HCT116 (cell line): ENCODE measurements at regions not wholly inside any gene's neighbourhood (a gene's known extent, or its start where the extent isn't known, plus 50 kb on each side); places are given as distances from the start of the nearest gene placed in this dataset.

Experiments
- ATAC-seq: fragments of 200-7000 bp; cut with Tn5 transposase; 2 replicates; pipeline ENCODE4 v1.9.1; 2020; ENCODE audit warnings: mild to moderate bottlenecking, moderate library complexity
- BruUV-seq: library from RNA; stranded (reverse); fragments of 400-500 nt; replicated peaks from 2 replicates; lab custom pipeline; 2021; lab: Mats Ljungman, UMichigan
- CTCF ChIA-PET: fragments of 300-600 bp; sonication (Branson Sonifier 250); formaldehyde crosslinking; loops from one replicate; lab custom pipeline; 2021; ENCODE audit warnings: antibody characterized with exemption; lab: Charles Lee
- POLR2A ChIA-PET: fragments of 300-600, 350-600 bp; sonication (Branson Sonifier 250); formaldehyde crosslinking; loops from one replicate; lab custom pipeline; 2021; ENCODE audit warnings: antibody characterized with exemption; lab: Charles Lee
- RAD21 ChIA-PET, 2 experiments: fragments of 300-600 bp; sonication (Branson Sonifier 250); formaldehyde crosslinking; loops; one replicate each; lab custom pipeline; 2023; ENCODE audit warnings: low total read pairs in 2 of 2; ENCODE audit not compliant: uncharacterized antibody in 2 of 2, unreplicated experiment in 2 of 2, low non-redundant PET in 1 of 2; lab: Charles Lee
- DNase-seq: peaks from one replicate; pipeline ENCODE4 v3.0.0-alpha.2; 2010; ENCODE audit warnings: low read depth, low spot score
- H2AFZ ChIP-seq: fragments of 200-600 bp; shearing (Covaris generic), sonication (generic); 2 replicates; pipeline ENCODE4 v1.6.1; 2017; ENCODE audit warnings: low read depth, mixed run types, mixed read lengths, antibody characterized with exemption, low read length; ENCODE audit not compliant: poor library complexity, severe bottlenecking
- H3K27ac ChIP-seq: 2 replicates; pipeline ENCODE4 v1.5.1; 2012; ENCODE audit warnings: low read depth, low read length
- H3K27me3 ChIP-seq: fragments of 200-600 bp; sonication (generic); 2 replicates; pipeline ENCODE4 v1.6.1; 2016; ENCODE audit warnings: mixed run types, low read length, mixed read lengths; ENCODE audit not compliant: insufficient read depth
- H3K36me3 ChIP-seq, 2 experiments: fragments of 200-500 bp in 1 of 2; fragments of 200-600 bp in 1 of 2; sonication (Bioruptor generic) in 1 of 2; sonication (generic) in 1 of 2; 2 replicates each; pipeline versions ENCODE4 v1.5.1 to v1.6.1; 2014 to 2016; ENCODE audit warnings: low read length in 2 of 2, inconsistent platforms in 1 of 2, mixed read lengths in 1 of 2, mixed run types in 1 of 2; ENCODE audit not compliant: insufficient read depth in 2 of 2, control insufficient read depth in 1 of 2
- H3K4me1 ChIP-seq, 2 experiments: fragments of 200-600 bp in 1 of 2; sonication (generic) in 1 of 2; 2 replicates each; pipeline versions ENCODE4 v1.5.1 to v1.6.1; 2012 to 2017; ENCODE audit warnings: low read length in 2 of 2, inconsistent platforms in 1 of 2, mild to moderate bottlenecking in 1 of 2, mixed read lengths in 1 of 2, mixed run types in 1 of 2, moderate library complexity in 1 of 2; ENCODE audit not compliant: insufficient read depth in 2 of 2, control insufficient read depth in 1 of 2
- H3K4me2 ChIP-seq: fragments of 200-600 bp; sonication (generic); 2 replicates; pipeline ENCODE4 v1.6.1; 2017; ENCODE audit warnings: mixed run types, low read length, mixed read lengths
- H3K4me3 ChIP-seq, 2 experiments: fragments of 200-600 bp in 1 of 2; sonication (generic) in 1 of 2; replicated peaks in 1 of 2; 2 replicates each; pipeline ENCODE4 v1.5.1; 2011 to 2016; ENCODE audit warnings: low read length in 2 of 2, control low read depth in 1 of 2, low read depth in 1 of 2, mild to moderate bottlenecking in 1 of 2, mixed read lengths in 1 of 2, mixed run types in 1 of 2
- H3K79me2 ChIP-seq: fragments of 200-600 bp; sonication (generic); 2 replicates; pipeline ENCODE4 v1.6.1; 2017; ENCODE audit warnings: mild to moderate bottlenecking, mixed run types, low read length, moderate library complexity, mixed read lengths; ENCODE audit not compliant: insufficient read depth
- H3K9ac ChIP-seq: fragments of 200-600 bp; sonication (generic); 2 replicates; pipeline ENCODE4 v1.6.1; 2016; ENCODE audit warnings: low read length, mixed read lengths
- H3K9me2 ChIP-seq: fragments of 200-600 bp; sonication (generic), shearing (Covaris generic); 2 replicates; pipeline ENCODE4 v1.6.1; 2017; ENCODE audit warnings: mixed run types, mild to moderate bottlenecking, moderate library complexity; ENCODE audit not compliant: insufficient read depth
- H3K9me3 ChIP-seq, 2 experiments: fragments of 200-500 bp in 1 of 2; fragments of 200-600 bp in 1 of 2; sonication (Bioruptor generic) in 1 of 2; sonication (generic) in 1 of 2; 2 replicates each; pipeline ENCODE4 v1.6.1; 2014 to 2017; ENCODE audit warnings: low read length in 2 of 2, mixed read lengths in 2 of 2, inconsistent platforms in 1 of 2, low read depth in 1 of 2, mild to moderate bottlenecking in 1 of 2, mixed run types in 1 of 2, moderate library complexity in 1 of 2; ENCODE audit not compliant: control insufficient read depth in 1 of 2, insufficient read depth in 1 of 2
- H4K20me1 ChIP-seq: fragments of 200-600 bp; sonication (generic), shearing (Covaris generic); 2 replicates; pipeline ENCODE4 v1.6.1; 2017; ENCODE audit warnings: mixed run types, mild to moderate bottlenecking, moderate library complexity; ENCODE audit not compliant: insufficient read depth
- CBX3 ChIP-seq: IDR thresholded peaks from 2 replicates; pipeline ENCODE4 v1.6.1; 2012; ENCODE audit warnings: low read depth
- ELF1 ChIP-seq: IDR thresholded peaks from 2 replicates; pipeline ENCODE4 v1.6.1; 2012; ENCODE audit warnings: low read depth, borderline replicate concordance
- EZH2 ChIP-seq: fragments of 200-600 bp; sonication (generic); IDR thresholded peaks from 2 replicates; pipeline ENCODE4 v1.6.1; 2017; ENCODE audit warnings: antibody characterized with exemption, mixed run types
- JUND ChIP-seq: IDR thresholded peaks from 2 replicates; pipeline ENCODE4 v1.6.1; 2012
- MAX ChIP-seq: IDR thresholded peaks from 2 replicates; pipeline ENCODE4 v1.6.1; 2012
- REST ChIP-seq: IDR thresholded peaks from 2 replicates; pipeline ENCODE4 v1.6.1; 2012; ENCODE audit warnings: low read depth
- SIN3A ChIP-seq: IDR thresholded peaks from 2 replicates; pipeline ENCODE4 v1.6.1; 2012; ENCODE audit warnings: low read depth
- SP1 ChIP-seq: IDR thresholded peaks from 2 replicates; pipeline ENCODE4 v1.6.1; 2012; ENCODE audit warnings: low read depth
- TCF7L2 ChIP-seq: IDR thresholded peaks from 2 replicates; pipeline ENCODE4 v1.7.0; 2011; ENCODE audit warnings: borderline replicate concordance, inconsistent platforms; ENCODE audit not compliant: insufficient read depth, insufficient read length; ENCODE audit errors: extremely low read depth
- YY1 ChIP-seq: IDR thresholded peaks from 2 replicates; pipeline ENCODE4 v1.6.1; 2011; ENCODE audit warnings: low read length, low read depth, moderate library complexity, mild to moderate bottlenecking; ENCODE audit not compliant: insufficient replicate concordance; ENCODE audit errors: extremely low read depth
- ZBTB33 ChIP-seq: IDR thresholded peaks from 2 replicates; pipeline ENCODE4 v1.6.1; 2011; ENCODE audit warnings: mild to moderate bottlenecking, low read length, moderate library complexity; ENCODE audit not compliant: insufficient replicate concordance; ENCODE audit errors: extremely low read depth
- ZFX ChIP-seq: fragments of 450-650 bp; IDR thresholded peaks from 2 replicates; pipeline ENCODE4 v1.6.1; 2017
- intact Hi-C: fragments of 100-400 bp; cut with micrococcal nuclease; formaldehyde crosslinking; loops from 2 replicates; pipeline ENCODE4 v1.10.0; 2022
- TF ChIP-seq, protein P1 (sequence below), 3 experiments: fragments of 200-600 bp in 1 of 3; sonication (generic) in 1 of 3; IDR thresholded peaks in 2 of 3; conservative IDR thresholded peaks in 1 of 3; 2 replicates each; pipeline ENCODE4 v1.5.1; 2012 to 2017; ENCODE audit warnings: low read depth in 2 of 3, low read length in 2 of 3, antibody characterized with exemption in 1 of 3, borderline replicate concordance in 1 of 3, control low read depth in 1 of 3, mild to moderate bottlenecking in 1 of 3, mixed read lengths in 1 of 3, mixed run types in 1 of 3, moderate library complexity in 1 of 3; ENCODE audit not compliant: insufficient read depth in 1 of 3

DNA sequence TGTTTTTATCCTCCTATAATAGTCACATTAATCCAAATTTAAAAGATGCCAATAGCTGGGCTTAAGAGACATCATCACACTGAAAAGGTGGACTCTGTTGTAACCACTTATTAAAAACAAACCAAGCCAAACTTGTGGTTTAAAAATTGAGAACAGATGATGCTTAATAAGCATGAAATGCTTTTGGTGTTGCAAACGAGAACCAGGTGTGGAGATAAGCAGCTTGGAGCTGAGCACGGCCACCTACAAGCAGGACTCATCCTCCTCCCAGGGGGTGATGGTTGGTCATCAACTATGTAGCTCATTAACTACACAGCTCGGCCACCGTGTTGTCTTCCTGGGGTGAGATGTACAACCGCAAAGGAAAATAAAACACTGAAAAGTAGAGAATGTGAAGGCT lies 154.4 kb downstream of the NPR3 start:
- Histone ChIP-seq H3K36me3 (no peaks in the 10 kb centered on the region), H3K4me3 (no peak overlapping the region), H3K9me3 (no peaks in the 10 kb centered on the region)
- RAD21 ChIA-PET, result no interaction called here
- TF ChIP-seq ELF1, result no peak
- TF ChIP-seq, all 23 proteins: peak for 0
- Histone ChIP-seq H3K4me1 (no peaks in the 10 kb centered on the region), H4K20me1 (no peaks in the 10 kb centered on the region), H3K9ac (no peak overlapping the region), H3K27me3 (no peaks in the 10 kb centered on the region), H3K9me2 (no peaks in the 10 kb centered on the region), H3K27ac (no peak overlapping the region), H2AFZ (no peak overlapping the region), H3K4me2 (no peak overlapping the region), H3K79me2 (no peaks in the 10 kb centered on the region)
- ChIA-PET CTCF (no interaction called here), POLR2A (no interaction called here)
- intact Hi-C loops, result no loop called here
- ATAC-seq (no peak), DNase-seq (no peak)
- no TSS peak for BruUV-seq

DNA sequence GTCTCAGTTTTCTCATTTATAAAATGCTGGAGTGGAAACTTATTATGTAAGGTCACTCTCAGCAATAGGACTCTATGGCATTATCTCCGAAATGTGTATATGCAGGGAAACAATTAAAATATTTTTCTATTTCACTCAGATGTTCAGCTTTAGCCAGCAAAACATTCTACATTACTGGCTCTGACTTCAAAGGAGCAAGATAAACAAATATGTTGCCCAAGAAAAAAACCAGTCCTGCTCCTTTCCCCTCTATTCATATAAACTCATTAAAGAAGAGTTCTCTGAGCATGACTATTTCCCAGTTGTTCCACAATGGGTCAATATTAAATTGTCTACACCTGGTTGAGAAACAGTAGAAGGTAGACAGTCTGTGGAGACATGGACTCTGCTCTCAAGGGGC lies 155.0 kb downstream of the NPR3 start:
- POLR2A ChIA-PET, result no interaction called here
- no peaks in the 10 kb centered on the region for H3K27me3 ChIP-seq
- no peaks in the 10 kb centered on the region for H4K20me1 ChIP-seq
- H3K27ac ChIP-seq, result no peak overlapping the region
- no peaks in the 10 kb centered on the region for H3K4me1 ChIP-seq
- H3K9me2 ChIP-seq, result no peaks in the 10 kb centered on the region
- no peak for DNase-seq
- H3K9ac ChIP-seq, result no peak overlapping the region
- H3K9me3 ChIP-seq, result no peaks in the 10 kb centered on the region
- H3K79me2 ChIP-seq, result no peaks in the 10 kb centered on the region
- H3K4me3 ChIP-seq, result no peak overlapping the region
- no TSS peak for BruUV-seq
- RAD21 ChIA-PET, result no interaction called here
- H2AFZ ChIP-seq, result no peak overlapping the region
- H3K36me3 ChIP-seq, result no peaks in the 10 kb centered on the region
- H3K4me2 ChIP-seq, result no peak overlapping the region
- no peak for ATAC-seq
- CTCF ChIA-PET, result no interaction called here
- intact Hi-C loops, result no loop called here
- TF ChIP-seq SP1 (no peak), TCF7L2 (no peak), JUND (no peak), MAX (no peak), SIN3A (no peak), ZFX (no peak), ELF1 (no peak), REST (no peak), ZBTB33 (no peak), YY1 (no peak), EZH2 (no peak), CBX3 (no peak)
- TF ChIP-seq, protein P1, sequence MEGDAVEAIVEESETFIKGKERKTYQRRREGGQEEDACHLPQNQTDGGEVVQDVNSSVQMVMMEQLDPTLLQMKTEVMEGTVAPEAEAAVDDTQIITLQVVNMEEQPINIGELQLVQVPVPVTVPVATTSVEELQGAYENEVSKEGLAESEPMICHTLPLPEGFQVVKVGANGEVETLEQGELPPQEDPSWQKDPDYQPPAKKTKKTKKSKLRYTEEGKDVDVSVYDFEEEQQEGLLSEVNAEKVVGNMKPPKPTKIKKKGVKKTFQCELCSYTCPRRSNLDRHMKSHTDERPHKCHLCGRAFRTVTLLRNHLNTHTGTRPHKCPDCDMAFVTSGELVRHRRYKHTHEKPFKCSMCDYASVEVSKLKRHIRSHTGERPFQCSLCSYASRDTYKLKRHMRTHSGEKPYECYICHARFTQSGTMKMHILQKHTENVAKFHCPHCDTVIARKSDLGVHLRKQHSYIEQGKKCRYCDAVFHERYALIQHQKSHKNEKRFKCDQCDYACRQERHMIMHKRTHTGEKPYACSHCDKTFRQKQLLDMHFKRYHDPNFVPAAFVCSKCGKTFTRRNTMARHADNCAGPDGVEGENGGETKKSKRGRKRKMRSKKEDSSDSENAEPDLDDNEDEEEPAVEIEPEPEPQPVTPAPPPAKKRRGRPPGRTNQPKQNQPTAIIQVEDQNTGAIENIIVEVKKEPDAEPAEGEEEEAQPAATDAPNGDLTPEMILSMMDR (IDR thresholded peaks at IDR 0.05 in 2 of 3, conservative IDR thresholded peaks at IDR 0.05 in 1 of 3; ENCODE audit: borderline replicate concordance in 1 of 3, insufficient read depth in 1 of 3, low read depth in 2 of 3, low read length in 2 of 3), result no peak
